ENCODE measurements at regions not wholly inside any gene's neighbourhood (a gene's known extent, or its start where the extent isn't known, plus 50 kb on each side); places are given as distances from the start of the nearest gene placed in this dataset.
"Not testable (repeated sequence)": the region's sequence is repeated elsewhere in the genome, so short reads cannot be mapped to it uniquely, and the experiment has no call there.

GRCh38 chr6:14286634-14287428 lies 169.3 kb downstream of the CD83 start:
- ChIA-PET CTCF (no interaction called here), POLR2A (no interaction called here)
- no peak overlapping the region for H3K4me3 Mint-ChIP-seq
- H3K36me3 Mint-ChIP-seq (ENCODE audit: low read depth): no peaks in the 10 kb centered on the region
- H3K9me3 Mint-ChIP-seq: peaks cover 2% of the 10 kb centered on the region
- H3K4me1 Mint-ChIP-seq: peaks cover 13% of the 10 kb centered on the region
- H3K27ac Mint-ChIP-seq: no peak overlapping the region
- H3K27me3 Mint-ChIP-seq: peaks cover 5% of the 10 kb centered on the region
- DNase-seq: no peak

DNA sequence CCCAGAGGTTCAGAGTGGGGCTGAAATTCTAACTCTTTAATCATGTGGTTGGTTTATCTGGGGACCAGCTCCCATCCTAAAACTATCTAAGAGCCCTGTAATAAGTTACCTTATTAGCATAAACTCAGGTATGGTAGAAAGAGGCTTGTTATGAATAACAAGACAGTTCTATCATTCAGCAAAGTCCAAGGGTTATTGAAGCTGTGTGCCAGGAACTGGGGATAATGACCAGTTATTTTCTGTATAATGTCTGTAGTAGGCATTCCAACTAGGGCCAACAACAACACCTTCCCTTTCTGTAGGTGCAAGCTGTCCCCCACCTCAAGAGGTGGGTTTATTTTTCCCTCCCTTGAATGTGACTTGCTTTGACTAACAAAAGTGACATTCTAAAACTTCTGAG lies 170.1 kb downstream of the CD83 start:
- Mint-ChIP-seq H3K36me3 (ENCODE audit: low read depth) (no peaks in the 10 kb centered on the region), H3K4me1 (peaks cover 13% of the 10 kb centered on the region), H3K27ac (no peak overlapping the region), H3K9me3 (peaks cover 2% of the 10 kb centered on the region), H3K4me3 (no peak overlapping the region), H3K27me3 (peaks cover 7% of the 10 kb centered on the region)
- no peak for DNase-seq
- ChIA-PET CTCF (no interaction called here), POLR2A (no interaction called here)

- Mint-ChIP-seq H3K4me1 (peaks cover 13% of the 10 kb centered on the region), H3K27ac (no peak overlapping the region), H3K36me3 (ENCODE audit: low read depth) (no peaks in the 10 kb centered on the region), H3K27me3 (peaks cover 9% of the 10 kb centered on the region), H3K9me3 (peaks cover 2% of the 10 kb centered on the region), H3K4me3 (no peak overlapping the region)
- ChIA-PET POLR2A (no interaction called here), CTCF (no interaction called here)
- no peak for DNase-seq
Observed at GRCh38 chr6:14288910-14289309, 171.3 kb downstream of the CD83 start.

DNA sequence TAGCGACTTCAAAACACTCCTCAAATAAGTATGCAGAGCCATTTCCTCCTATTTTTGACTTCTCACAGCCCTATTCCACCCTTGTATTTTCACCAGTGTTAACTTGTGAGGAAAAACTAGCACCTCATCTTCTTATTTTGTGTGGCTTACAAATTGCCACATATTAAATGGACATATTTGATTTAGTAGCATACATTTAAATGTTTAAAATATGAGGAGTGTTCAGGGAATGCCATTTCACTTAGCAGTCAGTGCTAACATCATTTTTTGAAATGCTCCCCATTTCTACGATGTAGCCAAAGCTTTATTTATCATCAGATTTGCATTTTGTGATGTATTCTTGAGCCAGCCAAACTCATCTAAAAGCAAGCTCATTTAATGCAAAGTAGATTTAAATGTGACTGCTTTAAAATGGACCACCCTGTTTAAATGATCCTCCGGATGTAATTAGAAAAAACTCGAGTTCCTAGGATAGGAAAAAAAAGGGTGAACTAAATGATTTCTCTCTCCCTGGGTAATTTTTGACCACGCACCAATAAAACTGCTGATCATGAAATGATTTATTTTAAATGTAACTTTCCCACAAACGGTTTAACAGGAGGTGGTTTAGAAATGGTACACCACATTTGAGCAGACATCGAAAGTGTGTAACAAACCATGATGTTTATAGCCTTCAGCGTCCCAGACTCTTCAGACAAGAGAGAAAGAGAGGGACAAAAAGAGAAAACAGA lies 172.6 kb downstream of the CD83 start:
- Mint-ChIP-seq H3K4me3 (no peak overlapping the region), H3K27ac (no peak overlapping the region), H3K27me3 (peaks cover 9% of the 10 kb centered on the region), H3K9me3 (peaks cover 2% of the 10 kb centered on the region), H3K4me1 (peaks cover 13% of the 10 kb centered on the region), H3K36me3 (ENCODE audit: low read depth) (no peaks in the 10 kb centered on the region)
- ChIA-PET POLR2A (interaction anchor here (1.2 kb wide), 1 partner anchor 19 kb away, joined by 3 read pairs; no protein-coding TSS in a partner anchor), CTCF (no interaction called here)
- DNase-seq: no peak

DNA sequence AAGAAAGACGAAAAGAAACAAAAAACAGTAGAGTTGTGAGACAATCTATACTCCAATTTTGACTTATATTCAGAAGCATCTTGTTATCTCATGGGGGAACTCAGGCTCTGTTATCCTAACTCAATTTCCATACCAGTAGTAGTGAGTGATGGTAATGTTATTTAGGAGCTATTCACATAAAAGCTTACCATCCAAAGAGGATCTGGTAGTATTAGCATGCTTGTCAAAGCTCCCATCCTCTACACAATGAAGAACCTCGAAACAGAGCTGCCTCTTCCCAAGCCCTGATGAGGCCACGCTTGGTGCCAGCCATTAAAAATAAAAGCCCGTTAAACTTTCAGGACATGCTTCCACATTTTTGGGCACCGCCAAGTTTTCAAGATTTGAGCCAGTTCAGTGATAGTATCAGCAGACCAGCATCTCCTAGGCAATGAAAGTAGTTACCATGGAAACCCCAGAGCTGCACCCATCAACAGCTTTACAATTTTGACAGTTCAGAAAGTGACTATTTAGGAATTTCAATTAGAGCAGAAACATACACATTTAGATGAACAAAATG lies 173.3 kb downstream of the CD83 start:
- H3K36me3 Mint-ChIP-seq (ENCODE audit: low read depth): no peaks in the 10 kb centered on the region
- ChIA-PET CTCF (no interaction called here), POLR2A (interaction anchor here (1.2 kb wide), 1 partner anchor 20 kb away, joined by 3 read pairs; no protein-coding TSS in a partner anchor)
- peaks cover 2% of the 10 kb centered on the region for H3K9me3 Mint-ChIP-seq
- no peak for DNase-seq
- no peak overlapping the region for H3K27ac Mint-ChIP-seq
- peaks cover 13% of the 10 kb centered on the region for H3K4me1 Mint-ChIP-seq
- no peak overlapping the region for H3K4me3 Mint-ChIP-seq
- peaks cover 9% of the 10 kb centered on the region for H3K27me3 Mint-ChIP-seq

- CTCF ChIA-PET: no interaction called here
- H3K27me3 Mint-ChIP-seq: peaks cover 9% of the 10 kb centered on the region
Observed at GRCh38 chr6:14291331-14291730, 173.8 kb downstream of the CD83 start.

GRCh38 chr6:14292119-14292518 lies 174.5 kb downstream of the CD83 start:
- POLR2A ChIA-PET: no interaction called here
- no peak for DNase-seq
- peaks cover 2% of the 10 kb centered on the region for H3K9me3 Mint-ChIP-seq
- H3K27me3 Mint-ChIP-seq: peaks cover 9% of the 10 kb centered on the region
- CTCF ChIA-PET: no interaction called here
- peaks cover 13% of the 10 kb centered on the region for H3K4me1 Mint-ChIP-seq
- H3K4me3 Mint-ChIP-seq: no peak overlapping the region
- H3K27ac Mint-ChIP-seq: no peak overlapping the region
- no peaks in the 10 kb centered on the region for H3K36me3 Mint-ChIP-seq (ENCODE audit: low read depth)

More at GRCh38 chr6:14291331-14291730, 173.8 kb downstream of the CD83 start:
- Mint-ChIP-seq H3K4me1 (peaks cover 13% of the 10 kb centered on the region), H3K36me3 (ENCODE audit: low read depth) (no peaks in the 10 kb centered on the region), H3K4me3 (no peak overlapping the region), H3K27ac (no peak overlapping the region), H3K9me3 (peaks cover 2% of the 10 kb centered on the region)
- POLR2A ChIA-PET: no interaction called here
- no peak for DNase-seq

DNA sequence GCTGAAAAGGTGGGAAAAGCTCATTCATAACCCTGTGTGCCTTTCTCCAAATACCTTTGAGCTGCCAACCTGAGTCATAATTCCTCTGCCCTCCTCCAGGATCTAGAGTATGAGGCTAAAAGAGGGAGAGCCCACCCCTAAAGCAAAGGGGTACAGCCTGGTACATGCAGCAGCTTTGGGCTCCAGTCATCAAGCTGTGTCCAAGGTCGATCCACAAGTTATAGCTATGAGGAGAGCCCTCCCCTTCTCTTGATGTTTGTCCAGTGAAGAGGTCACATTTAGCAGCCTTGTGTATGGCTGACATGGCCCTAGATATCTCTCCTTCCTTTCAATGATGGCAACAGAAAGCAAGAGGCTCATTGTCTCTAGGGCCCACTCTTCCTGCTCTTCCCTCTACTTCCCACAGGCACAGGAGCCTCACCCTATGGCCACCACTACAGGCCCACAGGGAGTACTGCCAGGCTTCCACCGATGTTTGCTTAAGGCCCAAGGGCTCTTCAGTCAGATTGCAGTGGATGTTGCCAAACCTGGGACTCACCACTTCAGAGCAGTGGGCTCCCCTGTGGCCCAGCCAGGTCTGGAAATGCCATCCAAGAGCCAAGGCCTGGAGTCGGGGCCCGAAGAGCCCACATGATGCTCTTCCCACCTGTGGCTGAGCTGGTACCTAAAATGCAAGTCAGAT lies 176.8 kb downstream of the CD83 start:
- POLR2A ChIA-PET: interaction anchor here (0.9 kb wide), 1 partner anchor 64 kb away, joined by 4 read pairs; no protein-coding TSS in a partner anchor

GRCh38 chr6:14296698-14297097 lies 179.1 kb downstream of the CD83 start:
- H3K4me3 Mint-ChIP-seq, CTCF ChIA-PET: not testable (repeated sequence)

More for the DNA sequence above, 176.8 kb downstream of the CD83 start:
- H3K9me3 Mint-ChIP-seq: no peaks in the 10 kb centered on the region
- peaks cover 11% of the 10 kb centered on the region for H3K4me1 Mint-ChIP-seq
- H3K36me3 Mint-ChIP-seq (ENCODE audit: low read depth): no peaks in the 10 kb centered on the region
- DNase-seq: no peak
- CTCF ChIA-PET: no interaction called here
- no peak overlapping the region for H3K4me3 Mint-ChIP-seq
- H3K27me3 Mint-ChIP-seq: peaks cover 4% of the 10 kb centered on the region
- H3K27ac Mint-ChIP-seq: no peak overlapping the region

GRCh38 chr6:14297118-14297517 lies 179.5 kb downstream of the CD83 start:
- H3K4me1 Mint-ChIP-seq; H3K4me3 Mint-ChIP-seq; CTCF ChIA-PET; DNase-seq; POLR2A ChIA-PET; H3K9me3 Mint-ChIP-seq; H3K36me3 Mint-ChIP-seq (ENCODE audit: low read depth); H3K27me3 Mint-ChIP-seq; H3K27ac Mint-ChIP-seq: not testable (repeated sequence)

More at GRCh38 chr6:14296698-14297097, 179.1 kb downstream of the CD83 start:
- DNase-seq; H3K4me1 Mint-ChIP-seq; H3K9me3 Mint-ChIP-seq; H3K27me3 Mint-ChIP-seq; H3K27ac Mint-ChIP-seq; H3K36me3 Mint-ChIP-seq (ENCODE audit: low read depth); POLR2A ChIA-PET: not testable (repeated sequence)

- H3K27ac Mint-ChIP-seq; H3K4me1 Mint-ChIP-seq; H3K9me3 Mint-ChIP-seq; CTCF ChIA-PET; H3K27me3 Mint-ChIP-seq; H3K4me3 Mint-ChIP-seq; POLR2A ChIA-PET; H3K36me3 Mint-ChIP-seq (ENCODE audit: low read depth); DNase-seq: not testable (repeated sequence)
Observed at GRCh38 chr6:14300189-14300588, 182.6 kb downstream of the CD83 start.

GRCh38 chr6:14300721-14301120 lies 183.1 kb downstream of the CD83 start:
- H3K27me3 Mint-ChIP-seq; POLR2A ChIA-PET; H3K36me3 Mint-ChIP-seq (ENCODE audit: low read depth); H3K27ac Mint-ChIP-seq; CTCF ChIA-PET; H3K4me1 Mint-ChIP-seq; DNase-seq; H3K4me3 Mint-ChIP-seq; H3K9me3 Mint-ChIP-seq: not testable (repeated sequence)

DNA sequence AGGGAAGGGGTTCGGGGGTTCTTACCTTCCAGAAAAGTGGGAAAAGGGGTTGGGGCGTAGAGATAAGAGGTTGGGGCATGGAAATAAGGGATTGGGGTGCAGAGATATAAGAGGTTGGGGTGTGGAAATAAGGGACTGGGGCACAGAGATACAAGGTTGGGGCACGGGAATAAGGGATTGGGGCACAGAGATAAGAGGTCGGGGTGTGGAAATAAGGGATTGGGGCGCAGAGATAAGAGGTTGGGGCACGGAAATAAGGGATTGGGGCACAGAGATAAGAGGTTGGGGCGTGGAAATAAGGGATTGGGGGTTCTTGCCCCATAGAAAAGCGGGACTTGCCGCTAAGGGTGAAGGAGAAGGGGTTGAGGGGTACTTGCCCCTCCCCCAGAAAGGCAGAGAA lies 183.9 kb downstream of the CD83 start:
- H3K4me3 Mint-ChIP-seq; POLR2A ChIA-PET; H3K4me1 Mint-ChIP-seq; H3K9me3 Mint-ChIP-seq; DNase-seq; H3K36me3 Mint-ChIP-seq (ENCODE audit: low read depth); H3K27me3 Mint-ChIP-seq; CTCF ChIA-PET; H3K27ac Mint-ChIP-seq: not testable (repeated sequence)

Data from activated CD4-positive, alpha-beta memory T cell treated with anti-CD3 and anti-CD28 coated beads, Interleukin-2, amount 10 ng/mL, durations not matched to agents 7 days and 5 days (primary cell).